ENCODE measurements at regions not wholly inside any gene's neighbourhood (a gene's known extent, or its start where the extent isn't known, plus 50 kb on each side); places are given as distances from the start of the nearest gene placed in this dataset.

GRCh38 chr6:142500250-142500786 lies 198.5 kb downstream of the ADGRG6 start:
- DNase-seq (ENCODE audit: insufficient read length, low spot score) (no peak), FAIRE-seq (no peak)

- DNase-seq (ENCODE audit: insufficient read length, low spot score) (no peak), FAIRE-seq (no peak)
These were observed 200.0 kb downstream of the ADGRG6 start for GRCh38 chr6:142501795-142502194.

DNA sequence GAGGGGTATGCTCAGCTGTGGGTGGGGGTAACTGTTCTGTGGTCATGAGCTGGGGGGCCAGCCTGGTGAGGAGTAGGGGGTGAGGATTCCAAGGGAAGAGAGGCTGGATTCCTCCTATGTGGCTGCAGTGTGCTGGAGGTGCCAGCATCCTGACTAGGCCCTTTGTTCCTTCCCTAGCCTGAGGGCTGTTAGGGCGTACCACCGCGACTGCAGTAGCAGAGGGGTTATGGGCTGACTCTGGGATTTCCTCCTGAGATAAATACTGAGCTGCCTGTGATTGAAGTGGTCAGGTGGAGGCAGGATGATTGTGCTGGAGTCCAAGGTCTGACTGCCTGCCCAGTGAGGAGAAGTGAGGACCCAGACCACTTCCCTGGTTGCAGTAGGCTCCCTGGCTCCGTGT lies 205.3 kb downstream of the ADGRG6 start:
- FAIRE-seq (no peak), DNase-seq (ENCODE audit: insufficient read length, low spot score) (no peak)

DNA sequence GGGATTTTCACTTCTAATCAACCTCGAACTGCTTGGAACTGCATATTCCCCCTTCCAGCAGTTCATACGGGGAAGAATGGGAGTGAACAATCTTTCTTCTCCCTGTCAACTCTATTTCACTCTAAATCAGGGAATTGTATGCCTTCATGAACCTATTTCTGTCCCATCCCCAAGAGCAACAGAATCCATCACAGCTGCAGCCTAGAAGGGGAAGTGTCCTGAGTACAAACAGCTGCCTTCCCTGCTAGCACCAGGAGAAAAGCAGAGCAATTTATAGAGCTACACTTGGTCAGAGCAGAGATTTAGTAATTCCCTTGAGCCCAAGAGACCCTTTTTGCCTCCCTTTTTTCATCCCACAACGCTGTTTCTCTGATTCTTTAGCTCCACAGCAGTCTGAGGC lies 208.4 kb downstream of the ADGRG6 start:
- no peak for FAIRE-seq

GRCh38 chr6:142518126-142518525 lies 216.3 kb downstream of the ADGRG6 start:
- no peak for DNase-seq (ENCODE audit: insufficient read length, low spot score)
- FAIRE-seq, result no peak

More for the DNA sequence above, 208.4 kb downstream of the ADGRG6 start:
- no peak for DNase-seq (ENCODE audit: insufficient read length, low spot score)

- no peak for DNase-seq (ENCODE audit: insufficient read length, low spot score)
- FAIRE-seq, result no peak
These were observed 217.0 kb downstream of the ADGRG6 start for GRCh38 chr6:142518761-142519160.

- no peak for FAIRE-seq
- DNase-seq (ENCODE audit: insufficient read length, low spot score), result no peak
These were observed 220.0 kb downstream of the ADGRG6 start for GRCh38 chr6:142521791-142522190.

DNA sequence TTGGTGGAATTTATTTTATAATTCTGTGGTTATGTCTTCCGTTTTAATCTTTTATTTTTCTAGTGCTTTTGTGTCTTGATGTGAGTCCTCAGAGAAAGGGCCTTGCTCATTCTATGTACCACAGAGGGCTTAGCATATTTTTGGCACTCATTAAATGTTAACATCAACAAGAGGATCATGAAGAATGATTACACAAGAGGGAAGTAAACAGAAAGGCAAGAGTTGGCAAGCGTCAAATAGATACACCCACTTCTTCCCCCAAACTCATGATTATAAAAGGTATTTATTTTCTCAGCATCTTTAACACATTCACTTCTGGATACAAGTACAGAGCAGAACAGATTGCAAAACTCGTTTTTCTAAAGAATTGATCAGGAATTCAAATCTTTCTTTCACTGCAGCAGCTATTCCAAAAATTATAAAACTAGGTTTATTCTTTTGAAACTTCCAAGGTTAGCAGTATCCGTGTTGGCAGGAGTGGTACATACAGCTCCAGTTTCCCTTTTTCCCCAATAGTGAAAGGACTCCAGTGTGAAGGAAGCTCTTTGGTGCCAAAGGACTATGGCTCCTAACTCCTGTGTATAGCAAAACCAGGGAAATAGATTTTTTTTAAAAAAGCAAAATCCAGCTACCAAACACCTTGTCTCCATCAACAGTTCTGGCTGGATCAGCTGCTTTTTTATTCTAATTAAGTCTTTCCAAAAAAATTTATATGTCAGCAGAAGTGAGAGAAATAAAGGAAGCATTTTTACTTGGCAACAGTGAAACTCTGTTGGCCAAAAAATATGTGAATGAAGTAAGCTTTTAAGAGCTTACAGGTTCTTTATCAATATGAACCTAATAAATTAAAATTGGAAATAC lies 221.9 kb downstream of the ADGRG6 start:
- no peak for DNase-seq (ENCODE audit: insufficient read length, low spot score)

DNA sequence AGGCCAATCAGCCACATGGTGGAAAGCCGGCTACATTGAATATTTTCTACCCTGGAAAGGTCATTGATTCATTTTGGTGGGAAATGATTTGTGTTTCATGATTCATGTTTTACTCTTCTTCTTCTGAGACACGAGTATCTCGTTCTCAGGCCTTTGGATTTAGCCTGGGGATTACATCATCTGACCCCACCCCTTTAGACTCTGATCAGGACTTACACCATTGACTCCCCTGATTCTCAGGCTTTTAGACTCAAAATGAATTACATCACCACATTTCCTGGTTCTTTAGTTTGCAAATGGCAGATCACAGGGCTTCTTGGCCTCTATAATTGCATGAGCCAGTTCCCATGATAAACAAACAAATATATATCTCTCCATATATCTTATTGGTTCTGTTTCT lies 228.8 kb downstream of the ADGRG6 start:
- no peak for DNase-seq (ENCODE audit: insufficient read length, low spot score)
- no peak for FAIRE-seq

More for the DNA sequence above, 221.9 kb downstream of the ADGRG6 start:
- FAIRE-seq, result no peak

DNA sequence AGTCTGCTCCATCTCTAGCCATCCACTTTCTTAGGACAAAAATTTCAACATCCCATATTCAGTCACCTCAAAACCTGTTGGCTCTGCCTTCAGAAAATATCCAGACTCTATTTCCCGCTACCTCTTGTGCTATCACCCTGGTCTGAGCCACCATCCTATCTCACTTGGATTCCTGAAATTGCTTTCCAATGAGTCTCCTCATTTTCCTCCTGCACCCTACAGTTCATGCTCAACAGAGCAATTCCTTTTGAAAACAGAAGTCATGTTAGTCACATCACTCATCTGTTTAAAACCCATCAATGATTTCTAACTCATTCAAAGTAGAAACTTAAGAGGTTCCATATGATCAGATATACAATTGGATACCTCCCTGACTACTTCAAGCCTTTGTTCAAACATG lies 229.9 kb downstream of the ADGRG6 start:
- no peak for FAIRE-seq
- DNase-seq (ENCODE audit: insufficient read length, low spot score), result no peak

DNA sequence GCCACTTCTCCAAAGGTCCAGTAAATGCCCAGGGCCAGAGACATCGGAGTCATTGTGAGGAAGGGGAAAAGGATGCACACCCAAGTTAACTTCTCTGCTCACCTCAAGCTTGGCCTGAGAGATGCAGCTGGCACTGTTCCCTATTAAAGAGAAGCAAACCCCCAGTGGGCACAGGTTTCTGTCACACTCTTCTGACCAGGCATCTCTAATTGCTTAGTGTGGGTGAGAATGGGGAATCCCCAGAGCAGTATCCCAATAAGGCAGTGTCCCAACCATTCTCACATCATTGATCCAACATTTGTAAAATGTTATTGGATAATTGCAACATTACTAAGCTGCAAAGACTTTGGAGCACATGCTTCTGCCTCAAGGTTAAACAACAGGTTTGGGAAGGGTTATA lies 232.3 kb downstream of the ADGRG6 start:
- no peak for DNase-seq (ENCODE audit: insufficient read length, low spot score)
- FAIRE-seq, result no peak

DNA sequence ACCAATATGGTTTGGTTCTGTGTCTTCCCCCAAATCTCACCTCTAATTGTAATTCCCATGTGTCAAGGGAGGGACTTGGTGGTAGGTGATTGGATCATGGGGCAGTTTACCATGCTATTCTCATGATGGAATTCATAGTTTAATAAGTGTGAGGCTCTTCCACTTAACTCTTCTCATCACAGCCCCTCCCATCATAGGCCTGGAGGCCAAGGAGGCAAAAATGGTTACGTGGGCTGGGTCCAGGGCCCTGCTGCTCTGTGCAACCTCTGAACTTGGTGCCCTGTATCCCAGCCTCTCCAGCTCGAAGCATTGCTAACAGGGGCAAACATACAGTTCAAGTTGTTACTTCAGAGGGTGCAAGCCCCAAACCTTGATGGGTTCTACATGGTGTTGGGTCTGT lies 232.7 kb downstream of the ADGRG6 start:
- DNase-seq (ENCODE audit: insufficient read length, low spot score), result no peak
- no peak for FAIRE-seq

GRCh38 chr6:142537612-142538478 lies 236.0 kb downstream of the ADGRG6 start:
- DNase-seq (ENCODE audit: insufficient read length, low spot score), result no peak
- no peak for FAIRE-seq

GRCh38 chr6:142542704-142543233 lies 241.0 kb downstream of the ADGRG6 start:
- no peak for FAIRE-seq

DNA sequence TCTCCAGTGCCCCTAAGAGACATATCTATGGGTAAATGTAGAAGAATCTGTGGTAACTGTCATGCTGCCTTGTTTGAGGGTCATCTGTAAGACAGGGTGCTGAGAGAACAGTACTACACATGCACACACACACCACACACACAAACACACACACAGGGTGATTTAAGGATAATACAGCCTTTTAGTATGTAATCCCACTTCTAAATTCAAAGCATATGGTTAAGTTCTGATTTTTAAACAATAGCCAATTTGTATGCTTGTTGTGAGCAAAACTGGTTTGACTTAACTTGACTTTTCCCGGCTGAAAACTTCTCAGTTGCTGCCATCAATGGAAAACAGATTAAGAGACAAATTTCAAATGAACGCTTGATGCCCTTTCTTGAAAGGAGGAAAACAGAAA lies 241.8 kb downstream of the ADGRG6 start:
- no peak for FAIRE-seq
- no peak for DNase-seq (ENCODE audit: insufficient read length, low spot score)

More at GRCh38 chr6:142542704-142543233, 241.0 kb downstream of the ADGRG6 start:
- no peak for DNase-seq (ENCODE audit: insufficient read length, low spot score)

DNA sequence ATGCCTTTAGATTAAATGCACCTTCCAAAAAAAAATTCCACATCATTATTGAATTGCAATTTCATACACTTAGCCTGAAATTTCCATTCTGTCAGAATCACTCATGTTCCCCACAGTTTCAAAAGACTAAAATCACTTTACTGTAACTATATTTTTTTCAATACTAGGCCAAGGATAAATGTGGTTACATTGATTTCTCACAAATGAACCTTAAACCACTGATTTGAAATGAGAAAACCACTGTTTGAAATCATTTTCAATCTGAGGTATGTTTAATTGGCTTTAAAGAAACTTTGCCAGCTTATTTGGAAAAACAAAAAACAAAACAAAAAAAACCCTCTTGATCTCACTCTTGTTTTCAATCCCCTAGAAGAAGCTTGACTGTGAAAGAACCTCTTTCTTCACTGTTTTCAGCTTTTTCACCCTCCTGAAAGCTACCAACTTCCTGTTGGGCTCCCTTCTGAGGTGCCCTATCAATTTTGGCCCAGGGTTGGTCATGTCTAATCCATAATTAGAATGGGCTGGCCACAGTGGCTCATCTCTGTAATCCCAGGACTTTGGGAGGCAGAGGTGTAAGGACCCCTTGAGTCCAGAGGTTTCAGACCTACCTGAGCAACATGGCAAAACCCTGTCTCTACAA lies 242.5 kb downstream of the ADGRG6 start:
- no peak for FAIRE-seq
- DNase-seq (ENCODE audit: insufficient read length, low spot score), result no peak

GRCh38 chr6:142545147-142545546 lies 243.3 kb downstream of the ADGRG6 start:
- FAIRE-seq, result no peak

GRCh38 chr6:142548566-142548965 lies 246.8 kb downstream of the ADGRG6 start:
- FAIRE-seq (no peak), DNase-seq (ENCODE audit: insufficient read length, low spot score) (no peak)

More at GRCh38 chr6:142545147-142545546, 243.3 kb downstream of the ADGRG6 start:
- DNase-seq (ENCODE audit: insufficient read length, low spot score), result no peak

DNA sequence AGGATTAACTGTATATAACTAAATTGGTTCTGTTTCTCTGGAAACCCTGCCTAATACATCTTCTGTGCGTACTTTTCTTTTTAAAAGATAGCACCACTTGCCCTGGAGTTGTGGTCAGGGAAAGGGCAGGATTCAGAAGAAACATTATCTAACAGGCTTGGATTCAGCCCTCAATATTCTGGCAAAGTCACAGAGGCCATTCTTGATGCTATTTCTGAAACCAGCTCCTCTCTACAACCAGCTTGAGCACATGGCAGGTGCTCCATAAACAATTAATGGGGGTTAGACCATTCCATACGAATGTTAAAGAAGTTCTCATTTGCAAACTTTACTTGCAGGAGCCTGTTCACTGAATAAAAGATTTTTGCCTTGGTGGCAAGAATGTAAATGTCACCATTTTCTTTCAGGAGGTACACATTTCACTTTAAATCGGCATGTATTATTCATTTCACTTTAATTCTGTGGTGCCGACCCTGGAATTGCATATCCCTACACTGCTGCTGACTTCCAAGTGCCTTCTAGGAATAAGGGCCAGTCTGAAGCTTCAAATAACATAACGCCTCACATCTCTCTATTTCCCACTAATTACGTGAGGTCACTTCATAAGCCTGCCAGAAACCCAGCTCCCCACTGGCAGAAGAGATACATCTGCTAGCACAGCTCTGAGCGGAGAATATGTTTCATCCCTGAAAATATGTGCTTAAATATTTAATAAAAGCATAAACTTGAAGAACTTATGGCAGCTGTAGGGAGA lies 248.7 kb downstream of the ADGRG6 start:
- DNase-seq (ENCODE audit: insufficient read length, low spot score) (no peak), FAIRE-seq (no peak)

- DNase-seq (ENCODE audit: insufficient read length, low spot score) (no peak), FAIRE-seq (no peak)
These were observed 249.5 kb downstream of the ADGRG6 start for GRCh38 chr6:142551274-142551811.
